Astrocyte (in vitro differentiated cells and primary cell): ENCODE measurements at regions not wholly inside any gene's neighbourhood (a gene's known extent, or its start where the extent isn't known, plus 50 kb on each side); places are given as distances from the start of the nearest gene placed in this dataset.

ENCODE experiments used
- DNase-seq: peaks from one replicate; pipeline ENCODE4 v3.0.0-alpha.2; 2010; ENCODE audit warnings: low read depth
- FAIRE-seq: peaks from 2 replicates; lab custom pipeline; 2011; peaks lifted over from hg19 to GRCh38; lab: Jason Lieb, UNC
- H2AFZ ChIP-seq: 2 replicates; pipeline ENCODE4 v1.6.0; 2012; ENCODE audit warnings: low read depth, low read length, inconsistent platforms
- H3K27ac ChIP-seq: 2 replicates; pipeline ENCODE4 v1.5.1; 2011; ENCODE audit warnings: low read depth, low read length, inconsistent platforms
- H3K27me3 ChIP-seq: 2 replicates; pipeline ENCODE4 v1.6.0; 2011; ENCODE audit warnings: low read length, inconsistent platforms; ENCODE audit not compliant: insufficient read depth
- H3K36me3 ChIP-seq: 2 replicates; pipeline ENCODE4 v1.5.1; 2011; ENCODE audit warnings: low read length, inconsistent platforms; ENCODE audit not compliant: insufficient read depth
- H3K4me1 ChIP-seq: 2 replicates; pipeline ENCODE4 v1.5.1; 2011; ENCODE audit warnings: low read length, inconsistent platforms; ENCODE audit not compliant: insufficient read depth
- H3K4me2 ChIP-seq: 2 replicates; pipeline ENCODE4 v1.6.0; 2012; ENCODE audit warnings: low read length, inconsistent platforms
- H3K4me3 ChIP-seq: 2 replicates; pipeline ENCODE4 v1.5.1; 2011; ENCODE audit warnings: low read depth, mild to moderate bottlenecking, low read length, inconsistent platforms; ENCODE audit not compliant: insufficient read depth
- H3K79me2 ChIP-seq: 2 replicates; pipeline ENCODE4 v1.6.0; 2012; ENCODE audit warnings: mild to moderate bottlenecking, low read length, inconsistent platforms; ENCODE audit not compliant: insufficient read depth
- H3K9ac ChIP-seq: 2 replicates; pipeline ENCODE4 v1.6.0; 2012; ENCODE audit warnings: mild to moderate bottlenecking, low read length, inconsistent platforms
- H3K9me3 ChIP-seq: 2 replicates; pipeline ENCODE4 v1.5.1; 2012; ENCODE audit warnings: low read depth, mild to moderate bottlenecking, low read length, inconsistent platforms; ENCODE audit not compliant: insufficient read depth
- H4K20me1 ChIP-seq: 2 replicates; pipeline ENCODE4 v1.6.0; 2012; ENCODE audit warnings: low read length, inconsistent platforms; ENCODE audit not compliant: insufficient read depth
- H3K27ac Mint-ChIP-seq: one replicate; pipeline ENCODE4 v1.8.0; 2021; ENCODE audit warnings: mild to moderate bottlenecking, mixed read lengths; ENCODE audit not compliant: unreplicated experiment
- H3K27me3 Mint-ChIP-seq: one replicate; pipeline ENCODE4 v1.8.0; 2021; ENCODE audit warnings: low read depth, mixed read lengths; ENCODE audit not compliant: unreplicated experiment
- H3K36me3 Mint-ChIP-seq: one replicate; pipeline ENCODE4 v1.8.0; 2021; ENCODE audit warnings: low read depth, mixed read lengths; ENCODE audit not compliant: unreplicated experiment
- H3K4me1 Mint-ChIP-seq: one replicate; pipeline ENCODE4 v1.8.0; 2021; ENCODE audit warnings: low read depth, mixed read lengths; ENCODE audit not compliant: unreplicated experiment
- H3K4me3 Mint-ChIP-seq: one replicate; pipeline ENCODE4 v1.8.0; 2021; ENCODE audit warnings: mild to moderate bottlenecking, moderate library complexity, mixed read lengths; ENCODE audit not compliant: unreplicated experiment
- H3K9me3 Mint-ChIP-seq: one replicate; pipeline ENCODE4 v1.8.0; 2021; ENCODE audit warnings: mild to moderate bottlenecking, mixed read lengths; ENCODE audit not compliant: unreplicated experiment
- EZH2 ChIP-seq: IDR thresholded peaks from 2 replicates; pipeline ENCODE4 v1.6.1; 2012; ENCODE audit warnings: mild to moderate bottlenecking, low read length, inconsistent platforms; ENCODE audit not compliant: insufficient read depth
- TF ChIP-seq, protein P1 (sequence below): IDR thresholded peaks from 2 replicates; pipeline ENCODE4 v1.5.1; 2011; ENCODE audit warnings: low read depth, mild to moderate bottlenecking, inconsistent platforms, low read length, moderate library complexity; ENCODE audit not compliant: insufficient read depth

DNA sequence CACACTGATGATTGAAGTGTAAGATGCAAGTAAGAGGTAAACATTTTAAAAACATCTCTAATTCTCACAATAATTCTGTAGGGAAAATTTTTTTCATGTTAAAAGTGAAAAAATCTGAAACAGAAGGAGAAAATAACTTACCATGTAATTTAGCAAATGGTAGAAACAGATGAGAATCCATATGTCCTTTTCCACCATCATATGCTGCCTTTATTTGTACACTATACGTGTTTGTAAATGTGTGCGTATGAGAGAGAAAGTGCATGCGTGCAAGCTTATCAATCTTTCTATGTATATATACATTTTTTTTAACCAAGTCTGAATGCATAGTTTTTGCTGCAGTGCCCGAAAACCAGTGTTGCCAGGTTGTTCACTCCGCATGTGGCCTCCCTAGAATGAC, 186.7 kb downstream of the IZUMO3 start:
- Histone ChIP-seq H3K27me3 (no peaks in the 10 kb centered on the region), H3K9me3 (no peaks in the 10 kb centered on the region), H3K36me3 (no peaks in the 10 kb centered on the region), H2AFZ (no peak overlapping the region), H4K20me1 (no peaks in the 10 kb centered on the region), H3K4me1 (no peaks in the 10 kb centered on the region), H3K79me2 (no peaks in the 10 kb centered on the region), H3K9ac (no peak overlapping the region), H3K4me3 (no peak overlapping the region), H3K27ac (no peak overlapping the region), H3K4me2 (no peak overlapping the region)
- Mint-ChIP-seq H3K27me3 (no peaks in the 10 kb centered on the region), H3K4me3 (no peak overlapping the region), H3K4me1 (no peaks in the 10 kb centered on the region), H3K27ac (no peak overlapping the region), H3K9me3 (peaks cover 8% of the 10 kb centered on the region), H3K36me3 (no peaks in the 10 kb centered on the region)
- TF ChIP-seq, protein P1, sequence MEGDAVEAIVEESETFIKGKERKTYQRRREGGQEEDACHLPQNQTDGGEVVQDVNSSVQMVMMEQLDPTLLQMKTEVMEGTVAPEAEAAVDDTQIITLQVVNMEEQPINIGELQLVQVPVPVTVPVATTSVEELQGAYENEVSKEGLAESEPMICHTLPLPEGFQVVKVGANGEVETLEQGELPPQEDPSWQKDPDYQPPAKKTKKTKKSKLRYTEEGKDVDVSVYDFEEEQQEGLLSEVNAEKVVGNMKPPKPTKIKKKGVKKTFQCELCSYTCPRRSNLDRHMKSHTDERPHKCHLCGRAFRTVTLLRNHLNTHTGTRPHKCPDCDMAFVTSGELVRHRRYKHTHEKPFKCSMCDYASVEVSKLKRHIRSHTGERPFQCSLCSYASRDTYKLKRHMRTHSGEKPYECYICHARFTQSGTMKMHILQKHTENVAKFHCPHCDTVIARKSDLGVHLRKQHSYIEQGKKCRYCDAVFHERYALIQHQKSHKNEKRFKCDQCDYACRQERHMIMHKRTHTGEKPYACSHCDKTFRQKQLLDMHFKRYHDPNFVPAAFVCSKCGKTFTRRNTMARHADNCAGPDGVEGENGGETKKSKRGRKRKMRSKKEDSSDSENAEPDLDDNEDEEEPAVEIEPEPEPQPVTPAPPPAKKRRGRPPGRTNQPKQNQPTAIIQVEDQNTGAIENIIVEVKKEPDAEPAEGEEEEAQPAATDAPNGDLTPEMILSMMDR, result no peak
- no peak for TF ChIP-seq EZH2
- DNase-seq (no peak), FAIRE-seq (no peak)

DNA sequence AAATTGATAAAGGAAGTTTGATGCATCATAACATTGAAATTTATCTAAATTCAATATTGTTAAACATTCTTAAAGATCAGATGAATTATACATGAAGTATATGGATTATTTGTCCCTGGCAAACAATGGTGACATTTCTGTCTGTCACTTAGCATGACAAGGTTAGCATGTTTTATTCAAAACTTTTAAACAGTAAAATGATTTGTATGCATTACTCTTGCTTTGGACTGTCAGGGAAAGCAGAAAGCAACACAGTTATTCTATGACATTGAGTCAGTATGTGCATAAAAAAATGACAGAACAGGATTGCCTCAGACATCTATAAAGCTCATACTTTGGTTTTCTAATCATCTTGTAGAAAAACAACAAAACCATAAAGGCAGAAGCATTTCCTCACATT, 193.7 kb downstream of the IZUMO3 start:
- H3K9ac ChIP-seq, result no peak overlapping the region
- no peaks in the 10 kb centered on the region for H3K36me3 ChIP-seq
- H2AFZ ChIP-seq, result no peak overlapping the region
- H3K27ac ChIP-seq, result no peak overlapping the region
- no peaks in the 10 kb centered on the region for H3K79me2 ChIP-seq
- H3K4me1 ChIP-seq, result no peaks in the 10 kb centered on the region
- H4K20me1 ChIP-seq, result no peaks in the 10 kb centered on the region
- H3K9me3 ChIP-seq, result no peaks in the 10 kb centered on the region
- H3K4me2 ChIP-seq, result no peak overlapping the region
- DNase-seq, result no peak
- no peak overlapping the region for H3K27ac Mint-ChIP-seq
- no peaks in the 10 kb centered on the region for H3K27me3 ChIP-seq
- no peaks in the 10 kb centered on the region for H3K27me3 Mint-ChIP-seq
- H3K4me3 ChIP-seq, result no peak overlapping the region
- H3K4me1 Mint-ChIP-seq, result peaks cover 8% of the 10 kb centered on the region
- no peaks in the 10 kb centered on the region for H3K36me3 Mint-ChIP-seq
- H3K4me3 Mint-ChIP-seq, result no peak overlapping the region
- FAIRE-seq, result no peak
- H3K9me3 Mint-ChIP-seq, result peaks cover 2% of the 10 kb centered on the region
- TF ChIP-seq, protein P1, result no peak
- TF ChIP-seq EZH2, result no peak

DNA sequence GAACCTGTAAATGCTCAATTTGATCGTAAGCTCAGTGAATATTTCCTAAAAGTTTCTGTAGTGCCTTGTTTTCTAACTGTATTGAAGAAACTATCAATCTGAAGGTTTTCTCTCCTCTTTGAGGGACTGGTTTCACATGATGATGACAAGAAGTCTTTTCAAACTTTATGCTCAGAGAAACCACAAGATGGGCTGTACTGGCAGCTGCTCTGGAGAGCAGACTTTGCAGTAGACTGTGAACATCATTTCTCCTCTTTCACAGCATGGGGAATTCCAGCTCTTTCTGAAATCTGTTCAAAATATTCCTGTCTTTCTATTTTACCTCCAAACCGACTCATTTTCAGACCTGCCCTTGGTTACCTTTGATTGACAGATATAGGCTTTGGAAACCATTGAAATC, 194.4 kb downstream of the IZUMO3 start:
- Mint-ChIP-seq H3K4me3 (no peak overlapping the region), H3K9me3 (no peaks in the 10 kb centered on the region), H3K27ac (no peak overlapping the region), H3K27me3 (peaks cover 1% of the 10 kb centered on the region), H3K36me3 (no peaks in the 10 kb centered on the region), H3K4me1 (peaks cover 8% of the 10 kb centered on the region)
- Histone ChIP-seq H3K9ac (no peak overlapping the region), H3K36me3 (no peaks in the 10 kb centered on the region), H3K4me2 (no peak overlapping the region), H3K27ac (no peak overlapping the region), H4K20me1 (no peaks in the 10 kb centered on the region), H3K4me3 (no peak overlapping the region), H3K27me3 (no peaks in the 10 kb centered on the region), H2AFZ (no peak overlapping the region), H3K9me3 (no peaks in the 10 kb centered on the region), H3K79me2 (no peaks in the 10 kb centered on the region), H3K4me1 (no peaks in the 10 kb centered on the region)
- no peak for DNase-seq
- TF ChIP-seq EZH2, result no peak
- TF ChIP-seq, protein P1, result no peak
- no peak for FAIRE-seq
